H9 (cell line): ENCODE measurements at regions not wholly inside any gene's neighbourhood (a gene's known extent, or its start where the extent isn't known, plus 50 kb on each side); places are given as distances from the start of the nearest gene placed in this dataset.

ENCODE experiments used
- DNase-seq: peaks from one replicate; pipeline ENCODE4 v3.0.0-alpha.2; 2017
- H2AFZ ChIP-seq: one replicate; pipeline ENCODE4 v1.6.1; 2013; ENCODE audit warnings: mild to moderate bottlenecking, low read length, control low read depth, moderate library complexity
- H2AK5ac ChIP-seq: 2 replicates; pipeline ENCODE4 v1.6.1; 2013; ENCODE audit warnings: low read length, control low read depth, mixed read lengths; ENCODE audit not compliant: insufficient read length
- H2BK120ac ChIP-seq: one replicate; pipeline ENCODE4 v1.6.1; 2013; ENCODE audit warnings: low read depth, mild to moderate bottlenecking, low read length, control low read depth, inconsistent platforms; ENCODE audit not compliant: poor library complexity, severe bottlenecking
- H2BK12ac ChIP-seq: 2 replicates; pipeline ENCODE4 v1.6.1; 2013; ENCODE audit warnings: low read length, control low read depth, mixed read lengths, low read depth; ENCODE audit not compliant: insufficient read length
- H2BK15ac ChIP-seq: 2 replicates; pipeline ENCODE4 v1.6.1; 2013; ENCODE audit warnings: low read depth, low read length, control low read depth
- H2BK20ac ChIP-seq: one replicate; pipeline ENCODE4 v1.6.1; 2013; ENCODE audit warnings: low read depth, mild to moderate bottlenecking, low read length, control low read depth, inconsistent platforms; ENCODE audit not compliant: poor library complexity, severe bottlenecking
- H2BK5ac ChIP-seq: 2 replicates; pipeline ENCODE4 v1.6.1; 2013; ENCODE audit warnings: low read length, control low read depth, mixed read lengths; ENCODE audit not compliant: insufficient read length
- H3K14ac ChIP-seq: 2 replicates; pipeline ENCODE4 v1.6.1; 2013; ENCODE audit warnings: low read length, control low read depth; ENCODE audit not compliant: insufficient read depth
- H3K18ac ChIP-seq: 2 replicates; pipeline ENCODE4 v1.6.1; 2013; ENCODE audit warnings: low read depth, mild to moderate bottlenecking, mixed read lengths, low read length, control low read depth; ENCODE audit not compliant: insufficient read length
- H3K23ac ChIP-seq: 2 replicates; pipeline ENCODE4 v1.6.1; 2013; ENCODE audit warnings: low read length, control low read depth, mixed read lengths, low read depth; ENCODE audit not compliant: insufficient read length
- H3K23me2 ChIP-seq: 2 replicates; pipeline ENCODE4 v1.6.1; 2013; ENCODE audit warnings: low read depth, mild to moderate bottlenecking, mixed read lengths, low read length, control low read depth; ENCODE audit not compliant: insufficient read length, poor library complexity, severe bottlenecking
- H3K27ac ChIP-seq: 2 replicates; pipeline ENCODE4 v1.5.1; 2013; ENCODE audit warnings: low read length, control low read depth, mixed read lengths, low read depth; ENCODE audit not compliant: insufficient read length
- H3K27me3 ChIP-seq: 2 replicates; pipeline ENCODE4 v1.6.1; 2013; ENCODE audit warnings: low read length, control low read depth, inconsistent platforms; ENCODE audit not compliant: insufficient read depth
- H3K4ac ChIP-seq: 2 replicates; pipeline ENCODE4 v1.6.1; 2013; ENCODE audit warnings: low read depth, mild to moderate bottlenecking, control low read depth, inconsistent platforms, low read length, moderate library complexity
- H3K4me1 ChIP-seq: 2 replicates; pipeline ENCODE4 v1.6.1; 2013; ENCODE audit warnings: low read length, control low read depth, inconsistent platforms; ENCODE audit not compliant: insufficient read depth
- H3K4me2 ChIP-seq: 2 replicates; pipeline ENCODE4 v1.6.1; 2013; ENCODE audit warnings: low read length, control low read depth, mixed read lengths; ENCODE audit not compliant: insufficient read length, insufficient read depth
- H3K56ac ChIP-seq: 2 replicates; pipeline ENCODE4 v1.6.1; 2013; ENCODE audit warnings: low read depth, mild to moderate bottlenecking, mixed read lengths, low read length, control low read depth; ENCODE audit not compliant: insufficient read length
- H3K79me1 ChIP-seq: 2 replicates; pipeline ENCODE4 v1.6.1; 2013; ENCODE audit warnings: low read depth, mild to moderate bottlenecking, moderate library complexity, low read length, control low read depth, inconsistent platforms; ENCODE audit not compliant: insufficient read depth, poor library complexity, severe bottlenecking
- H3K79me2 ChIP-seq: 2 replicates; pipeline ENCODE4 v1.6.1; 2013; ENCODE audit warnings: low read length, control low read depth, inconsistent platforms; ENCODE audit not compliant: insufficient read depth
- H3K9ac ChIP-seq: 2 replicates; pipeline ENCODE4 v1.6.1; 2013; ENCODE audit warnings: low read length, control low read depth, mixed read lengths; ENCODE audit not compliant: insufficient read length; ENCODE audit errors: extremely low read depth
- H3K9me3 ChIP-seq: one replicate; pipeline ENCODE4 v1.6.1; 2013; ENCODE audit warnings: low read depth, low read length, inconsistent platforms; ENCODE audit not compliant: control insufficient read depth
- H3T11ph ChIP-seq: one replicate; pipeline ENCODE4 v1.6.1; 2013; ENCODE audit warnings: mild to moderate bottlenecking, low read length, control low read depth, inconsistent platforms
- H4K20me1 ChIP-seq: one replicate; pipeline ENCODE4 v1.6.1; 2013; ENCODE audit not compliant: control insufficient read depth, insufficient read length, insufficient read depth
- H4K5ac ChIP-seq: 2 replicates; pipeline ENCODE4 v1.6.1; 2013; ENCODE audit warnings: low read depth, mild to moderate bottlenecking, mixed read lengths, low read length, control low read depth; ENCODE audit not compliant: insufficient read length
- H4K8ac ChIP-seq: replicated peaks from 2 replicates; pipeline ENCODE4 v1.6.1; 2013; ENCODE audit warnings: low read length, control low read depth, mixed read lengths, low read depth; ENCODE audit not compliant: insufficient read length
- H4K91ac ChIP-seq: 2 replicates; pipeline ENCODE4 v1.6.1; 2013; ENCODE audit warnings: low read depth, mild to moderate bottlenecking, moderate library complexity, mixed read lengths, low read length, control low read depth; ENCODE audit not compliant: insufficient read length
- H3K27ac Mint-ChIP-seq, 3 experiments: 2 replicates in 2 of 3; 3 replicates in 1 of 3; pipeline ENCODE4 v1.8.0; 2020 to 2021; ENCODE audit warnings: mixed read lengths in 3 of 3, mild to moderate bottlenecking in 1 of 3, moderate library complexity in 1 of 3
- H3K27me3 Mint-ChIP-seq: 2 replicates; pipeline ENCODE4 v1.8.0; 2021; ENCODE audit warnings: low read depth, mild to moderate bottlenecking, moderate library complexity, mixed read lengths
- H3K36me3 Mint-ChIP-seq, 3 experiments: 2 replicates in 2 of 3; 3 replicates in 1 of 3; pipeline ENCODE4 v1.8.0; 2020 to 2021; ENCODE audit warnings: low read depth in 3 of 3, mixed read lengths in 3 of 3; ENCODE audit not compliant: insufficient read depth in 1 of 3
- H3K4me1 Mint-ChIP-seq, 2 experiments: 2 replicates each; pipeline ENCODE4 v1.8.0; 2020; ENCODE audit warnings: mixed read lengths in 2 of 2
- H3K4me3 Mint-ChIP-seq, 2 experiments: 2 replicates in 1 of 2; 3 replicates in 1 of 2; pipeline ENCODE4 v1.8.0; 2020 to 2021; ENCODE audit warnings: mild to moderate bottlenecking in 2 of 2, mixed read lengths in 2 of 2, moderate library complexity in 1 of 2
- H3K9me3 Mint-ChIP-seq, 2 experiments: 2 replicates in 1 of 2; 3 replicates in 1 of 2; pipeline ENCODE4 v1.8.0; 2020; ENCODE audit warnings: mild to moderate bottlenecking in 2 of 2, mixed read lengths in 2 of 2, moderate library complexity in 1 of 2
- WGBS: extraction: QIAGEN DNeasy Blood & Tissue Kit; methylation state at CpG from one replicate; pipeline ENCODE4 v1.1.7; 2013; ENCODE audit warnings: missing lambda C conversion rate, low lambda C conversion rate, mixed read lengths; ENCODE audit not compliant: insufficient read length; ENCODE audit errors: extremely low coverage; 5-methylcytosine and 5-hydroxymethylcytosine counted together
- TF ChIP-seq, protein P1 (sequence below): fragments of 200-600 bp; sonication (generic); conservative IDR thresholded peaks from 3 replicates; pipeline ENCODE4 v1.8.0; 2021; ENCODE audit warnings: antibody characterized with exemption, mild to moderate bottlenecking

DNA sequence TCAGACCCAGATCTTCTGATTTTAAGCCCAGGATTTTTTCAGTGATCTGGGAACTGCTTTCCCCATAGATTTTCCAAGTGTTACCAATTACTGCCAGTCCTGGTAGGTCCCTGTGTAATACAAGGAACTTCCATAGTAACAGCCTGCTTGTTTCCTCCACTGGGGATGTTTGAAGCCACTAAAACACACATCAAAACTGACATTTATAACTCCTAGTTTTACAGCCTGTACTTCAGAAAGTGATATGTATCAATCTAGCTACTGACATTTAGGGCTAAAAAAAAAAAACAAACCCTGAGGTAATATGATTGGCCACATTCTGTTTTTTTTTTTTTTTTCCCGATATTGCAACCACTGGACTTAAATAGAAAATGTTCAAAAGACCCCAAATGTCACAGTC, 166.9 kb upstream of the SP4 start:
- Histone ChIP-seq H3K27ac (no peak overlapping the region), H2BK15ac (no peak overlapping the region)

More for the DNA sequence above, 166.9 kb upstream of the SP4 start:
- Histone ChIP-seq H3K27me3 (no peaks in the 10 kb centered on the region), H3K23ac (no peak overlapping the region), H3K79me1 (no peaks in the 10 kb centered on the region), H3K79me2 (no peaks in the 10 kb centered on the region), H3K9ac (no peak overlapping the region), H3T11ph (no peak overlapping the region), H3K4me1 (no peaks in the 10 kb centered on the region), H3K18ac (no peak overlapping the region), H4K20me1 (no peaks in the 10 kb centered on the region), H3K14ac (no peak overlapping the region), H4K8ac (no peak overlapping the region), H2AK5ac (no peak overlapping the region), H3K4me2 (no peak overlapping the region), H3K4ac (no peak overlapping the region), H4K5ac (no peak overlapping the region), H2AFZ (no peak overlapping the region), H4K91ac (no peak overlapping the region), H2BK5ac (no peak overlapping the region), H3K56ac (no peak overlapping the region), H2BK12ac (no peak overlapping the region), H2BK120ac (no peak overlapping the region), H2BK20ac (no peak overlapping the region), H3K9me3 (no peaks in the 10 kb centered on the region), H3K23me2 (no peaks in the 10 kb centered on the region)
- H3K4me1 Mint-ChIP-seq: peaks cover 18 to 19% of the 10 kb centered on the region in 2 experiments
- no CpG with 5 or more reads among the region's 1 CpG for WGBS
- H3K9me3 Mint-ChIP-seq: no peaks in the 10 kb centered on the region; a peak in 1 of 5 replicates
- TF ChIP-seq, protein P1, sequence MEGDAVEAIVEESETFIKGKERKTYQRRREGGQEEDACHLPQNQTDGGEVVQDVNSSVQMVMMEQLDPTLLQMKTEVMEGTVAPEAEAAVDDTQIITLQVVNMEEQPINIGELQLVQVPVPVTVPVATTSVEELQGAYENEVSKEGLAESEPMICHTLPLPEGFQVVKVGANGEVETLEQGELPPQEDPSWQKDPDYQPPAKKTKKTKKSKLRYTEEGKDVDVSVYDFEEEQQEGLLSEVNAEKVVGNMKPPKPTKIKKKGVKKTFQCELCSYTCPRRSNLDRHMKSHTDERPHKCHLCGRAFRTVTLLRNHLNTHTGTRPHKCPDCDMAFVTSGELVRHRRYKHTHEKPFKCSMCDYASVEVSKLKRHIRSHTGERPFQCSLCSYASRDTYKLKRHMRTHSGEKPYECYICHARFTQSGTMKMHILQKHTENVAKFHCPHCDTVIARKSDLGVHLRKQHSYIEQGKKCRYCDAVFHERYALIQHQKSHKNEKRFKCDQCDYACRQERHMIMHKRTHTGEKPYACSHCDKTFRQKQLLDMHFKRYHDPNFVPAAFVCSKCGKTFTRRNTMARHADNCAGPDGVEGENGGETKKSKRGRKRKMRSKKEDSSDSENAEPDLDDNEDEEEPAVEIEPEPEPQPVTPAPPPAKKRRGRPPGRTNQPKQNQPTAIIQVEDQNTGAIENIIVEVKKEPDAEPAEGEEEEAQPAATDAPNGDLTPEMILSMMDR: no peak
- no peaks in the 10 kb centered on the region; a peak in 2 of 7 replicates for H3K36me3 Mint-ChIP-seq
- H3K4me3 Mint-ChIP-seq: no peak overlapping the region
- no peak overlapping the region; a peak in 1 of 7 replicates for H3K27ac Mint-ChIP-seq
- no peaks in the 10 kb centered on the region for H3K27me3 Mint-ChIP-seq
- DNase-seq: no peak
